ENCODE measurements at regions not wholly inside any gene's neighbourhood (a gene's known extent, or its start where the extent isn't known, plus 50 kb on each side); places are given as distances from the start of the nearest gene placed in this dataset.

- DNase-seq (ENCODE audit: low read depth, low spot score) = no peak
- TF ChIP-seq CTCF (IDR thresholded peaks at IDR 0.05; ENCODE audit: low read depth, low read length) = no peak
- no peak overlapping the region for H3K4me3 ChIP-seq (ENCODE audit: low read depth, low read length)
- in situ Hi-C loops (cut with HindIII; ENCODE audit: low sequenced_read_pairs) = no loop called here
Observed at GRCh38 chr13:88585861-88586260, 914.7 kb downstream of the SLITRK5 start.

- no peak for TF ChIP-seq CTCF (IDR thresholded peaks at IDR 0.05; ENCODE audit: low read depth, low read length)
Observed at GRCh38 chr13:88586263-88586662, 915.1 kb downstream of the SLITRK5 start.

GRCh38 chr13:88590574-88590973, 919.4 kb downstream of the SLITRK5 start:
- in situ Hi-C loops (cut with HindIII; ENCODE audit: low sequenced_read_pairs) = no loop called here
- TF ChIP-seq CTCF (IDR thresholded peaks at IDR 0.05; ENCODE audit: low read depth, low read length) = no peak
- DNase-seq (ENCODE audit: low read depth, low spot score) = no peak

More at GRCh38 chr13:88586263-88586662, 915.1 kb downstream of the SLITRK5 start:
- in situ Hi-C loops (cut with HindIII; ENCODE audit: low sequenced_read_pairs) = no loop called here
- DNase-seq (ENCODE audit: low read depth, low spot score) = peak; percentile 17
- no peak overlapping the region for H3K4me3 ChIP-seq (ENCODE audit: low read depth, low read length)

GRCh38 chr13:88592105-88592504, 920.9 kb downstream of the SLITRK5 start:
- no peak for TF ChIP-seq CTCF (IDR thresholded peaks at IDR 0.05; ENCODE audit: low read depth, low read length)
- DNase-seq (ENCODE audit: low read depth, low spot score) = no peak
- in situ Hi-C loops (cut with HindIII; ENCODE audit: low sequenced_read_pairs) = no loop called here
- H3K4me3 ChIP-seq (ENCODE audit: low read depth, low read length) = no peak overlapping the region

More at GRCh38 chr13:88590574-88590973, 919.4 kb downstream of the SLITRK5 start:
- H3K4me3 ChIP-seq (ENCODE audit: low read depth, low read length) = no peak overlapping the region

GRCh38 chr13:88601949-88602348, 930.8 kb downstream of the SLITRK5 start:
- in situ Hi-C loops (cut with HindIII; ENCODE audit: low sequenced_read_pairs) = no loop called here
- H3K4me3 ChIP-seq (ENCODE audit: low read depth, low read length) = no peak overlapping the region
- no peak for TF ChIP-seq CTCF (IDR thresholded peaks at IDR 0.05; ENCODE audit: low read depth, low read length)
- no peak for DNase-seq (ENCODE audit: low read depth, low spot score)

GRCh38 chr13:88602786-88603777, 931.9 kb downstream of the SLITRK5 start:
- no peak for TF ChIP-seq CTCF (IDR thresholded peaks at IDR 0.05; ENCODE audit: low read depth, low read length)
- DNase-seq (ENCODE audit: low read depth, low spot score) = no peak
- in situ Hi-C loops (cut with HindIII; ENCODE audit: low sequenced_read_pairs) = no loop called here
- H3K4me3 ChIP-seq (ENCODE audit: low read depth, low read length) = no peak overlapping the region

Data from astrocyte of the spinal cord (primary cell).